ENCODE measurements at regions not wholly inside any gene's neighbourhood (a gene's known extent, or its start where the extent isn't known, plus 50 kb on each side); places are given as distances from the start of the nearest gene placed in this dataset.

DNA sequence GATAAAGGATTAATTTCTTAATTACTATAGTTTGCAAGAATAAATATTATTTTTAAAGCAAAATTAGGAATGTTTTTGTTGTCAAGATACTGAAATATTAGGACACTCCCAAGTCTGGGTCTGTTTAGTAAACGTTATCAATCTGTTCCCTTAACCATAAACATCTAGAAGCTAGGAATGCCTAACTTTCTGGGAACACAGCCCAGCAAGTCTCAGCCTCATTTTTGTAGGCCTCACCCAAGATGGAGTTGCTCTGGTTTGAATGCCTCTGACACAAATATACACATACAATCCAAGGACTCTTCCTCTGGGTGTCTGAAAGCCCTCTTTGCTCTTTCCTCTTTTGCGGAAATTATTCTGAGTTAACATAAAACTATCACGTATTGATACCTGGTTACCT, 487.4 kb upstream of the CELF2 start:
- no peak for DNase-seq

DNA sequence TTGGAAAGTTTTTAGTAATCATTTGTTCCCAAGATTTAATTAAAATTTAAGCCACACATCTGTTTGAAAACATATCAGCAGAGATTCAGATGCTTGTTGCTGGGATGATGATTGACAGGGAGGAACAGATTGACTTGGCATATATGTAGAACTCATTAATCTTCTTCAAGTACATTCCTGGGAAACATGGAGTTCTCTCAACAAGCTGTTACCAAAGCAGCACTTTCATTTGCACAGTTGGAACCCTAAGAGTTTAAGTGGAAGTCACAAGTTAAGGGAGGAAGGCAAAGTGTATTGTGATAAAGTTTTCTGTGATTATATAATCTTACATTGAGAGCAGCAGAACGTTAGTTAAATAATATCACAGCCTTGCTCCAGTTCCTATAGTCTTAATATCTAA, 485.4 kb upstream of the CELF2 start:
- DNase-seq = no peak

DNA sequence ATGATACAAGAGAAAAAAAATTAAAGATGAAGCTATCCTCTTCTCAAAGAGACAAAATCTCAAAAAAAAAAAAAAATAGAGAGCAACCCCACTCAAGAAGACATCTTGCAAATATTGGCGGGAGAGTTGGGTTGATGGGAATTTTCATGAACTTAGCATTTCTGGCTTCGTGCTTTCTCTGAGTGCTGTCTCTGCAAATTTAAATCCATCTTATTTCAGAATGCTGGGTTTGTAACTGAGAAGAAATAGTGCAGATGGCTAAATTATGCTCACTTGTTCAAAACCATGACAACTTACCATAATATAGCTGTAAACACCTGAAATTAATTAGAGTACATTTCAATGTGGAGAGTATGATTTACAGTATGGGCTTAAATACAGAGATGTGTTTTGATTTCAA, 484.8 kb upstream of the CELF2 start:
- no peak for DNase-seq

DNA sequence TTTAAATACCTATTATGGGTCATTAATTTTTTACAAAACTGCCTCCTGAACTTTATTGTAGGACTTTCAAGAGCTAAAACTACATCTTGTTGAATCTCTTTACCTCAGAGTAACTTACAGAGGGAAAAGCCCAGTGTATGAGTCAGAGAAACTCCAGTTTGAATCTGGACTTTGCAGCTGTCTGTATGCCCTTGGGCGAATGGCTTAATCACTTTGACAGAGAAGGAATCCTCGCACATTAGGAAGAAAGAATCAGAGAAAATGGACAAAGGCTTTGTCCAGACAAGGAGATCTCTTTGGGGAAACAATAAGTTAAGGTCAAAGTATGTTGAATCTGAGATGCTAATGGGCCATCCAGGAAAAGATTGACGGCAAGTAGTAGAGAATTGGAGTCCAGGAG, 484.2 kb upstream of the CELF2 start:
- DNase-seq = no peak

DNA sequence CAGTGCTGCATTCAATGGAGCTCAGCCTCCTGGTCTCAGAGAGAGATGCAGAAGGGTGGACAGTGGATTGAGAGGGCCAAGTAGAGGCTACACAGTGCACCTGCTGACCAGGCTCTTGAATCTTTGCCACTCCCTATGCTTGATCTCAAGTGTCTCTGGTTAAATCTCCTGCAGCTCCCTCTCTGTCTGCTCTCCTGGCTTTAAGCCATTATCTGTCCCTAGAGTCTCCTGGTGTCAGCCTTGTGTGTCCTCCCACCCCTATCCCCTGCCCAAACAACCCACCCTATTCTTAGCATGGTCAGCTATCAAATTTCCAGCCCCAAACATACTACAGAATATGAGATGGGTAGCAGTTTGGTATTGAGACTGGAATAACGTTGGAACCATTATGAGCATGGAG, 479.3 kb upstream of the CELF2 start:
- no peak for DNase-seq

DNA sequence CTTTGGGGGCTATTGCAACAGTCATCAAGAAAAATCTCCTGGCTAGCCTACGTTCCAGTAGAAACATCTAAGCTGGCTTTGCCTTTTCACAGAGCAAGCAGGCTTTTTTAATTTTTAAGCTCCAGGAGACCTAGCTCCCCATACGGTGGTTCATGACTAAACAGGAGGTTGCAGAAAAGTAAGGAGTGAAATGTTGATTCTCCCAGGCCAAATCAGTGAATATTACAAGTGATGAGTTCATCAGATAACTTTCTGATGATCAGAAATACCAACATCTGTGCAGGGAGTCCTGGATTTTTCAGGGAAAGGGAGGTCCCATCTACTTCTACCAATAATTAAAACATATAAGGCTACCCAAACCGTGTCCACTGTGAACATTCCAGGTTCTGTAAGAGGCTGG, 477.3 kb upstream of the CELF2 start:
- DNase-seq = no peak

DNA sequence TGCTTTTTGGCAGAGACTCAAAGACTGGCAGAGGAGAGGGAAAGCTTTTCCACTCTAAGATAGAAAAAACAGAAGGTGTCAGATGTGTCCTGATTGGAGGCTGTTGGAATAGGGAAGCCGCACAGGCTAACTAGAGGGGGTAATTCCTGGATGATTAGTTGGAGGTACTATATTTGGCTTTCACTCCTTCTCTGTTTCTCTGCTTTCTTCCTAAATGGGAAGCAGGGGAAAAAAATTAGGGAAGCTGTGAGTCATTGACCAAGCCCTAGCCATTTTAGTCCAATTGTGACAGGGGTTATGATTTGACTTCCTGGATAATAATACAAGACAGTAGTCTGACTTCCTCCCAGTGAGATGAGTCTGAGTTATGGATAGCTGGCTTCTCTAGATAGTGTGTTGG, 475.2 kb upstream of the CELF2 start:
- DNase-seq = no peak

DNA sequence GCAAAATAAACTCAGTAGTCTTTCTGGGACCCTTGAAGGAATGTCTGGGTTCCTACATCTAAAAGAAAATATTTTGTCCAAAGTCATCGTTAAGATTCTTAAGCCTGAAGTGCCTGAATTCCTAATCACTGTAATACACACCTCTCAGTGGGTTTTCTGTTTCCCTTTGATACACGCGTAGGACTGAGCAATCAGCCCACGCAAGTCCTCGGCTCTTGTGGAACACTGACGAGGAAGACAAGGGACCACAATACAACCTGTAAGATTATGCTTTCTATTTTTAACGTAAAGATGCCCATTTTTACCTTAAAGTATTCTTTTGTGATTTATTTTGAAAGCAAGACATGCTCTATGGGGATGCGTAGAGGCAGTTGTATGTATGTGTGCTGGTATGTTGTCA, 472.8 kb upstream of the CELF2 start:
- DNase-seq = no peak

DNA sequence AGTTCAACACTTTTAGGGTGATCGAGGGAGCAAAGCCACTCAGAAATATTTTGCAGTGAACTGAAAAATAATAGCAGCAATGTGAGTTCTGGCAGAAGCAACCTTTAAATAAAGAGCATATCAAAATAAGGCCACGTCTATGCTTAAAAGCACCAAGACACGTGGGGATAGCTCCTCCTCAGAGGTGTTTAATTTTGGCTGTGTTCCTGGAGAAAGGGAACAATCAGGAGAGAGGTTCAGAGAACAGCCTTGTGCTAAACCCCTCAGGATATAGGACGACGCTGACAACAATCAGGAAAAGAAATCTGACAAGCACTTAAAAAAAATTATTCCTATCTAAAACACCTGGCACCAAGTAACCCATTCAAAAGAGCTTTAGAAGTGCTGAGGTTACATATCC, 471.9 kb upstream of the CELF2 start:
- no peak for DNase-seq

DNA sequence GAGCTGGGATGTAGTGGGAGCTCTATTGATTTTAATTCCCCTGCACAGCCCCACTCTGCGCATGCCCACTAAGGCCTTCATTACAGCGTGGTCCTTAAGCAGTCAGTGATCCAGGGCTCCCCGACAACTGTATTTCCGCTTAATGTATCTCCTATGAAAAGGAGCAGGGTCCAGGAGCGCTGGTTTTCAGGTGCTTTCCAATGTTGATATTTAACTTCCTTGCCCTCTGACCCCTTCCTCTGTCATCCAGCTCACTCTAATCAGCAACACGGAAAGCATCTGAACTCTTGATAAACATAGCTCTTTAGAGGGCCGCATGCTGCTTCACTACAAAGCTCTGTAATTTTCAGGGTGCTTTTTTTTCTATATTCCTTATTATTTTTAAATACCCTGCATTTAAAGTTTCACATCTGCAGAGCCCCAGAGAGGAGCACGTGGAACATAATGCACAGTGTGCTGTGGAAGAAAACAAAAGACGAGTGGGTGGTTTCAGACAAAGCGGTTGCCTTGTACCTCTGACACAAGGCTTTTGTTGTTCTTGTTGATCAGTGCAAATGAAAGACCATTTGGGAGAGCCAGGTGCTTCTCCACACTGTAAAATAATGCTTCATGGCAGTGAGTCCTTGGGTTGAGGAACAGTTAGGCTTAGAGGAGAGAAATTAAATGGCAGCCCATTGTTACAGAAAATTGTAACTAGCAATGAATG, 465.9 kb upstream of the CELF2 start:
- DNase-seq = no peak

DNA sequence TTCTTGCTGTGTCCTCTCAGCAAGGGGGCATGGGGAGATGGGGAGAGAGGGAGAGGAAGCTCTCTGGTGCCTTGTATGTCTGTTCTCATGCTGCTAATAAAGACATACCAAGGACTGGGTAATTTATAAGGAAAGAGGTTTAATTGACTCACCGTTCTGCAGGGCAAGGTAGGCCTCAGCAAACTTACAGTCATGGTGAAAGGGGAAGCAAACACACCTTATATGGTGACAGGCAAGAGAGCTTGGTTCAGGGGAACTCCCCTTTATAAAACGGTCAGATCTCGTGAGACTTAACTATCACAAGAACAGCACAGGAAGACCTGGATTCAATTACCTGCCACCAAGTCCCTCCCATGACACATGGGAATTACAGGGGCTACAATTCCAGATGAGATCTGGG, 464.7 kb upstream of the CELF2 start:
- no peak for DNase-seq

DNA sequence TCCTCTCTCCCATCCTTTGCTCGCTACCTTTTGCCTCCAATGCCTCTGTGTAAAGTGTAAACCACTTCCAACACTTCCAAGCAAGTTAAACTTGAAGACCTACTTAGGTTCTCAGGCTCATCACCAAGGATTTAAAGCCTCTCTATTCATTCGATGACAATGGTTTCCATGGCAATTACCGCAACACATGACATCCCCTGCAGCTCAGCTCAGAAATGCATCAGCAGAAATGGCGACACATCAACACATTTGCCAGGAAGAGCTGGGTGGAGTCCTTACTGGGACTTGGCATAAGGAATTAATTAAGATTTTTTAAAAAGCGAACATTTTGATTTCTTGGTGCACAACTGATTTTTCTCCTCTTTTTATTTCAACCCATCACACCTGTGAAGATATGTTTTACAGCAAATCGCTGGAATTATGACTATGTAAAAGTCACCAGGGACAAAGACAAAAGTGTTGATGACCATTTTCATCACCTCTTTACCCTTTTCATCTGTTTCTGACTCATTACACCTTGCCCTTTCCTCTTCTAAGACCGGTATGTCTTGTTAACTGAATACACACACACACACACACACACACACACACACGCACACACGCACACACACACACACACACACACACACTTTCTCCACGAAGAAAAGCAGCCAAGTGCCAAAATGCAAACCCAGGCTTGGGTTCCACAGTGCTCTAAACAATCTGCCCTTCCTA, 453.4 kb upstream of the CELF2 start:
- no peak for DNase-seq

DNA sequence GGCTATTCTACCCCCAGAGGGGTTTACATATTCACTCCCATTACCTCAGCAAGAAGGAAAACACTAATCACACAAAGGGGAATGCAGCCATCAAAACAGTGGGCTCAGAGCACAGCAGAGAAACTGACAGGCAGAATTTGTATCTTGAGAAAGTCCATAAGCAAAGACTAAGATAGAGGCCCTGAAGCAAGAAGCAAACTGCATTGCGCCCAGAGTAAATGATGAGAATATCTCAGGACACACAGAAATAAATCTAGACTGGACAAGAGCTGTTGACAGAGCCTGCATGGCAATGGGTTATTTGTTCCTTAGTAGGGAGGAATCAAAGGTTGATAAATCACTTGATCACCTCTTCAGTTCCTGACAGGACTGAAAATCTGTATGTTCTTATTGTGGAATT, 440.7 kb upstream of the CELF2 start:
- no peak for DNase-seq

DNA sequence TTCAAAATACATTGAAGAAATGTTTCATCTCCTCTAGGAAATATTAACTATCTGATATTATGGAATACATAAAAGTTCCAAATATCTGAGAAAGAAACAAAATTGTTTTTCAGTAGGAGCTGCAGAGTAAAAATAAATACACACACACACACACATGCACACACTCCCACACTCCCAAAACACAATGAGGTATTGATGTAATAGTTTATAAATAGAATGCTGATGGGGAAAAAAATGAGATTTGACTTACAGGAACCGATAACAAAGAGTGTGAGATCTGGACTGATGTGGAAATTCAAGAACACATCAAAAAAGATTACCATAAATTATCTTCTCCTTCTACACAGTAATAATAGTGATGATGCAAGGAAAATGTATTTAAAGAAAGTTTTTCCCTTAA, 438.0 kb upstream of the CELF2 start:
- no peak for DNase-seq

DNA sequence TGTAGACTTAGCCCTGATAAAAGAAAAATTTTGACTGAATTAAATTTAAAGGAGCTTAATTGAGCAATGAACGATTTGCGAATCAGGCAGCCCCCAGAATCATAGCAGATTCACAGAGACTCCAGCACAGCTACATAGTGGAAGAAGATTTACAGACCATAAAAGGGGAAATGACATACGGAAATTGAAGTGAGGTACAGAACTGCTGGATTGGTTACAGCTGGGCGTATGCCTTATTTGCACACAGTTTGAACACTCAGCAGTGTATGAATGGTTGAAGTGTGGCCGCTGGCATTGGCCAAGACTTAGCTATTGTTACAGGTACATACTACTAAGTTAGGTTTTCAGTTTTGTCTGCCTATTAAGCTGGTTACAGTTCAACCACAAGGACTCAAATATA, 433.5 kb upstream of the CELF2 start:
- DNase-seq = no peak

DNA sequence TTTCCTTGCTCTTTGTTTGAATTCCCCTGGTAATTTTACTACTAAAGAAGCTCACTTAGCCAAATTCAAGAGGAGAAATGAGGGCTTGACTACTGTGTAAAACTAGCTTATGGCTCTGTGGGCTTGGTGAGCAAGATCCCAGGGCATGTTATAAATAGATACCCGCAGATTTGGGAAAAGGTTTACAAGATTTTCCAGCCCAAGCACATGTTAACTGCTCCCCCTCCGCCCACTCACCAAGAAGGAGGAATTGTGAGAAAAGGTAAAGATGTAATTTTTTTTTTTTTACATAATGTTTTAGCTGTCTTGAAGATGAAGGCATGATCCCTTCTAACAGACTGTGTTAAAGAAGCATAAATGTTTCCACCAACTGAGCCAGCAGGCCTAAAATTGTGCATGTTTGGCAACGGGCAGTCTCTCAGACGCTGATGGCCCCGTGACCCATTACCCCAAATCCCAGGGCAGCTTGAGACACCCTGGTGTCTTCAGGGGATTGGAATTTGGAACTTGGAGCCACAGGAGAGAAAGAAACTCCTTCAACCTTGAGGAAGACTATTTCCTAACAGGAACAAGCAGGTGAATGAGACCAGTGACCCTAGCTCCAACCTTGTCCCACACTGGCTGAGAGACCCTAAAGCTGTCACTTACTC, 429.8 kb upstream of the CELF2 start:
- no peak for DNase-seq

DNA sequence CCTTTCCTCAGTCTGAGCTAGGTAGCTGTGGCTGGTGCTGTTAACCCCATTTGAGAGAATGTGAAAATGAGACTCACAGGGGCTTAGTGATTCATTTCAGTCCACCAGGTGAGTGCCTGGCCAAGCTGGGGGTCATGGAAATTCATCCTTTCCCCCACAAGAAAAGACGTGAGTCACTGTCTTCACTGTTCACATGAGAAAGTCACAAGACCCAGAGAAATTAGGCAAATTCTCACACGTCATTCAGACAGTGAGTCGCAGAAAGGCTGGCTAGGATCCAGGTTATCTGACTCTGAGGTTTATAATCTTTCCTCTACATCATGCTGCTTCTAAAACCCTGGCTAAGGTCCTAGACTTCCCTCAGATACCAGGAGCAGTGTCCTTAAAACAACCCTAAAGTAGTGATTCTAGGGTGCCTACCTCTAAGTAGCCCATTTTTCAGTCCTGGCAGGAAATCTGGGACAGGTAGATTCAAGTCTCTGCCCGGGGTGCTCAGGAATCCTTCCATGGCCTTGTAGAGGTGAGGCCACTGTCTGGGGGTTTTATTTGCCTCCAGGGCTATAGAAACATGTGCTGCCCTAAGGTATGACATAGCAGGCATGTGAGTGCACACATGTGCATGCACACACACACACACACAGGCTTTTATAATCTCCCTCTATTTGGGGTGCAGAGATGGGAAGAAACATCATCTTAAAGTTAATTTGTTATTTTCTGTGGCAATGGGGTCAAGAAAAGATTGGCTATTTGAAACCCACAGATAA, 427.9 kb upstream of the CELF2 start:
- DNase-seq = peak; percentile 13

DNA sequence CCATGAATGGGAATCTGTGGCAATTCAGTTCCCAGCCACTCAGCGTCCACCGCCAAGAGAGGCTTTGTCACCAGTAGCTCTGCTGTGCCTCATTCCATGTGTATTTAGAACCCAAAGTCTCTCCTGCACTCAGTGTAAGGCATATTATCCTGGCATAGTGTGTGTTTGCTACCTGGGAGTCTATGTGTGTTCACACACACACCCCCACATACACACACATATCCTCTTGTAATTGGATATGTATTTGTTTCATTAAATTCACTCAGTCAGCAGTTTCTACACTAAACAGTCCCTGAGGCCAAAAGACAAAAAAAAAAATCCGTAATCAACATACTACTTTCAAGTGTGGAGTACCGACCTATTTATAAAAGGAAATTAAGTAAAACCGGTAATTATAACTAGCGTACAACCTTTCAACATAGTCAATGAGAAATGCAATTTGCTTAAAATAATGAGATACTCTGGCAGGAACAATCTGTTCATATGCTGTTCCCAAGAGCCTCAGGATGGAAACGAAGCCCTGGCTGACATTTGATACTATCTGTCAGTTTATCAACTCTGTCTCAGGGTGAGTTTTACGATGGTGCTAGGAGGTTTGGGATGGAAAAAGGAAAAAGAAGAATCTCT, 425.8 kb upstream of the CELF2 start:
- no peak for DNase-seq

DNA sequence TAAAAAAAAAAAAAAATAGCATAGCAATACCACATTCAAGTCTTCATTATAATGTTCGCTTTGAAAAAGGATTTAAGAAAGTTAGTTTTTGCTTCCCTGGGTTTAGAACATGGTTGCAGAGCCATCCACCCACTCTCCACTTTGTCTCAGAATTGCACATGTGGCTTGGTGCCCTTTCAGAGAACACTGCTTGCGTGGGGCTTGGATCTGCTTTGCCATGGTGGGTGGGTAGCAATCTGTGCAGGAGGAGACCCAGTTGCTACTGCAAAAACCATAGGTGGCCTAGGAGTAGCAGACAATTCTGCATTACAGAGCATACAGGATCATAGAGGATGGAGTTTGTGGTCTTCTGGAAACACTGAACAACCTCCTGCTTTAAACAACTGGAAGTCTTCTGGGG, 421.4 kb upstream of the CELF2 start:
- no peak for DNase-seq

DNA sequence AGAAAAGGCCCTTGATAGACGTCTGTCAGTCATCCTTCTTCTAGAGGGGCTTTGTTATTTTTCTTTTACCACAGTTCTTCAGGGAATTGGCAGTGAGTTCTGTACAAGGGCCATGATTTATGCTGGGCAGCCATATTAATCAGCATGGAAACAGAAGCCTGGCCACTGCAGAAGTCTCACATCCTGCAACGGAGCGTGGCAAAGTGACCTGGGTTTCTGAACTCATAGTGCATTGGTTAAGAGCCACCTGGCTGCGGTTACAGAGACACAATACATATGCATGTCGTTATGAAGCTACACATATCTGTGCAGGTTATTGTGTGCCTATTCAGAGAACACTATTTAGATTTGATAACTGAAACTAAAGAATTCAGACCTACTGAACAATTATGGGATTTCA, 419.4 kb upstream of the CELF2 start:
- DNase-seq = no peak

DNA sequence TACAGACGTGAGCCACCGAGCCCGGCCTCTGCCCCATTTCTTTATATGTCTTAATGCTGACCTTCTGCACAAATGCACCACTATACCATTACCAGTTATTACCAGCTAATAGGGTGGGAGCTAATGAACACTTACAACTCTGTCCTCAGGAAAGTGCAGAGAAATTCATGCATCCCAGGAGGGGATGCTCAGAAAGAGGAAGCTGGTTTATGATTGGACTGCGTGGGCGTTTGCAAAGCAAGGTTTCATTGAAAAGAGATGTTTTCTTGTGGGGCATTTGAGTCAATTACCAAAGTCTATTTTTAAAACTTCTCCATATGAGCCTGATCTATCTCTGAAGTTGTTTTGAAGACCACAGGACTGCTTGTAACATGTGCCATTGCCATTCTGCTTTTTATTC, 417.7 kb upstream of the CELF2 start:
- DNase-seq = no peak

DNA sequence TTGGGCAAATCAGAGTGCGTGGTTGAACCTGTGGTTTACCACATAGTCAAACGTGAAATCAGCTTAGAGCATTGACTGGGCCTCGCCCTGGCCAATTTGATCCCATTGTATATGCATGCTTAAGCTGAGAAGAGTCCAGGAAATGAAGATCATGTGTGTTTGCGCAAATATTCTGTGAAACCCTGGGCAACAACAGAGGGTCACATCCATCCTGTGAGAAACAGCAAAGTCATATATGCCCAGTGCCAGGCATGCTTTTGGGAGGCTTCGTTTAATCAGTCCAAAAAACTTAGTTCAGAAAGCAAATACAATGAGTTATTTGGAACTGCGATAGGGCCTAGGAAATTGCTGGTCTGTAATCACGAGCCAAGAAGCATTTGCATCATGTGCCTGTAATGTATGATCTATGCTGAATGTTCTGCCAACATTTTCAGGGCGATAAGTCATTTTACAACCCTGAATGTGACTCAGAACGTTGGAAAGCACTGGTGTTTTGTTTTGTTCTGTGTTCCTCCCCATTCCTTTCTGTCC, 412.1 kb upstream of the CELF2 start:
- DNase-seq = no peak

DNA sequence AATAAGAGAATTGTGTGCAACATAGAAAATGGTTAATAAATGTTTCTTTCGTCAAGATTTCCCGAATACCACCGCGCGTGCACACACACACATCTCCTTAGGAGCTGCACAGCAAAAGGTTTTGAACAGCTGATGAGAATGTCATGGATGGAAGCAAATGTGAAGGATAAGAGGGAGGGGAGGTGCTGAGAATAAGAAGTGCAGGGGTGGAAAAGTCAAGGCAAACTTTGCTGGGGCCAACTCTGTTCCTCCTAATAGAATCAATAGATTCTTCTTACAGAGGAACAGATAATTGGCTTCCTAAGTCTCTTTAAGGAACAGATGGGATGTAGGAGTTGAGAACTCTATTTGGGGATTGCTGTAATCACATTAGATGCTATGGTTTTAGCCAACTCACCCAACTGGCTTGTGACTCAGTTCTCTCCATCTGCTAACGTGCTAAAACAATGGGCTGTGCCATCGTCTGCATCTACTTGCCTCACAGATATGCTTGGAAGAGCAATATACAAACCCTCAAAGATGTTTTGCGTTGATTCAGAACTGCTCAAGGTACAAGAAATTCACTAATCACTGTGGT, 408.2 kb upstream of the CELF2 start:
- no peak for DNase-seq
